ENCODE measurements at regions not wholly inside any gene's neighbourhood (a gene's known extent, or its start where the extent isn't known, plus 50 kb on each side); places are given as distances from the start of the nearest gene placed in this dataset.
"Not testable (repeated sequence)": the region's sequence is repeated elsewhere in the genome, so short reads cannot be mapped to it uniquely, and the experiment has no call there.

DNA sequence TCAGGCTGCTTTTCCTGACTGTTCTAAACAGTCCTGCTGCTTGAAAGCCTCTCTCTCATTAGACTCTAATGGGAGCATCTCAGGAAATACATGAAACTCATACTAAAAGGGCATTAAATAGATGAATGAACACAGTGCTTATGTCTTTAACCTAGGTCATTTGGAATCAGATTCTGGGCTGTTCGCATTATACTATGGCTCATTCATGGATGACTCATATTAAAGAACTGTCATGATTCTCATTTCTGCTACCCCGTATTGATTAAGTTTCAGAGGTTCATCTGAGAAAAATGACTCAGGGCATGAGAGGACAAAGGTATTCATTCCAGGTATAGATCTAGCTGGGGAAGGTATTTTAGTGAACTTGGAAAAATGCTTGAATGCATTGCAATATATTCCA lies 335.5 kb downstream of the GJA1 start:
- no peak overlapping the region for H3K4me3 ChIP-seq (ENCODE audit: low read depth in 1 of 2, low read length in 2 of 2)
- H3K4me1 ChIP-seq (ENCODE audit: insufficient read depth, low read length) = peaks cover 4% of the 10 kb centered on the region
- no peaks in the 10 kb centered on the region for H3K9me3 ChIP-seq (ENCODE audit: low read length)
- H3K9ac ChIP-seq (ENCODE audit: low read length) = no peak overlapping the region
- no peak overlapping the region for H3K27ac ChIP-seq (ENCODE audit: low read depth, low read length)
- no peaks in the 10 kb centered on the region for H3K36me3 ChIP-seq (ENCODE audit: insufficient read depth, low read length)
- no peaks in the 10 kb centered on the region for H3K27me3 ChIP-seq (ENCODE audit: control insufficient read depth in 1 of 2, insufficient read depth in 2 of 2, low read length in 2 of 2)

- peaks cover 4% of the 10 kb centered on the region for H3K4me1 ChIP-seq (ENCODE audit: insufficient read depth, low read length)
- no peak overlapping the region for H3K9ac ChIP-seq (ENCODE audit: low read length)
- H3K27me3 ChIP-seq (ENCODE audit: control insufficient read depth in 1 of 2, insufficient read depth in 2 of 2, low read length in 2 of 2) = no peaks in the 10 kb centered on the region
- H3K4me3 ChIP-seq (ENCODE audit: low read depth in 1 of 2, low read length in 2 of 2) = no peak overlapping the region
- H3K9me3 ChIP-seq (ENCODE audit: low read length) = no peaks in the 10 kb centered on the region
- no peaks in the 10 kb centered on the region for H3K36me3 ChIP-seq (ENCODE audit: insufficient read depth, low read length)
- no peak overlapping the region for H3K27ac ChIP-seq (ENCODE audit: low read depth, low read length)
These were observed 336.7 kb downstream of the GJA1 start for GRCh38 chr6:121771937-121772720.

DNA sequence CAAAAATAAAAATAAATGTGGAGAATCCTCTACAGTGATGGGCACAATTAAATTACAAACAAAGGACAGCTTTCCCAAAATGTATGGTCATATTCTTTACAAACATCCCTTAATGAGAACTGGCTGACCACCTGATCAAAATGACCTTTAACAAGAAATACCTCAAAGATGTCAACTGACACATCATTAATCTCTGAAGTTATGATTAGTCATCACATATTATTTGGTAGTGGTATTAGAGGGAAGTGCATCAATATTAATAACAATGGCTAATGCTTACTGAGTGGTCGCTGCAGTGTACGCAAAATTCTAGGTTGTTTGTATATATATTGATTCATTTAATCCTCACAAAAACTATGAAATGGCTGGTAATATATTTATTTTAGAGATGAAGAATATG lies 340.6 kb downstream of the GJA1 start:
- Histone ChIP-seq H3K36me3 (ENCODE audit: insufficient read depth, low read length) (no peaks in the 10 kb centered on the region), H3K4me3 (ENCODE audit: low read depth in 1 of 2, low read length in 2 of 2) (no peak overlapping the region), H3K9me3 (ENCODE audit: low read length) (no peaks in the 10 kb centered on the region), H3K27me3 (ENCODE audit: control insufficient read depth in 1 of 2, insufficient read depth in 2 of 2, low read length in 2 of 2) (no peaks in the 10 kb centered on the region), H3K27ac (ENCODE audit: low read depth, low read length) (no peak overlapping the region), H3K4me1 (ENCODE audit: insufficient read depth, low read length) (no peaks in the 10 kb centered on the region), H3K9ac (ENCODE audit: low read length) (no peak overlapping the region)

GRCh38 chr6:121780325-121781321 lies 345.2 kb downstream of the GJA1 start:
- no peak overlapping the region for H3K9ac ChIP-seq (ENCODE audit: low read length)
- H3K27ac ChIP-seq (ENCODE audit: low read depth, low read length) = no peak overlapping the region
- no peak overlapping the region for H3K4me3 ChIP-seq (ENCODE audit: low read depth in 1 of 2, low read length in 2 of 2)

GRCh38 chr6:121791396-121792315 lies 356.2 kb downstream of the GJA1 start:
- Histone ChIP-seq H3K27ac (ENCODE audit: low read depth, low read length) (no peak overlapping the region), H3K4me1 (ENCODE audit: insufficient read depth, low read length) (no peaks in the 10 kb centered on the region), H3K36me3 (ENCODE audit: insufficient read depth, low read length) (no peaks in the 10 kb centered on the region), H3K27me3 (ENCODE audit: control insufficient read depth in 1 of 2, insufficient read depth in 2 of 2, low read length in 2 of 2) (no peaks in the 10 kb centered on the region), H3K9ac (ENCODE audit: low read length) (no peak overlapping the region), H3K9me3 (ENCODE audit: low read length) (no peaks in the 10 kb centered on the region), H3K4me3 (ENCODE audit: low read depth in 1 of 2, low read length in 2 of 2) (no peak overlapping the region)

More at GRCh38 chr6:121780325-121781321, 345.2 kb downstream of the GJA1 start:
- Histone ChIP-seq H3K27me3 (ENCODE audit: control insufficient read depth in 1 of 2, insufficient read depth in 2 of 2, low read length in 2 of 2) (no peaks in the 10 kb centered on the region), H3K36me3 (ENCODE audit: insufficient read depth, low read length) (no peaks in the 10 kb centered on the region), H3K9me3 (ENCODE audit: low read length) (no peaks in the 10 kb centered on the region), H3K4me1 (ENCODE audit: insufficient read depth, low read length) (no peaks in the 10 kb centered on the region)

GRCh38 chr6:121794630-121795029 lies 359.2 kb downstream of the GJA1 start:
- Histone ChIP-seq H3K27ac (ENCODE audit: low read depth, low read length) (no peak overlapping the region), H3K4me3 (ENCODE audit: low read depth in 1 of 2, low read length in 2 of 2) (no peak overlapping the region), H3K27me3 (ENCODE audit: control insufficient read depth in 1 of 2, insufficient read depth in 2 of 2, low read length in 2 of 2) (no peaks in the 10 kb centered on the region), H3K9ac (ENCODE audit: low read length) (no peak overlapping the region), H3K36me3 (ENCODE audit: insufficient read depth, low read length) (no peaks in the 10 kb centered on the region), H3K4me1 (ENCODE audit: insufficient read depth, low read length) (no peaks in the 10 kb centered on the region), H3K9me3 (ENCODE audit: low read length) (no peaks in the 10 kb centered on the region)

DNA sequence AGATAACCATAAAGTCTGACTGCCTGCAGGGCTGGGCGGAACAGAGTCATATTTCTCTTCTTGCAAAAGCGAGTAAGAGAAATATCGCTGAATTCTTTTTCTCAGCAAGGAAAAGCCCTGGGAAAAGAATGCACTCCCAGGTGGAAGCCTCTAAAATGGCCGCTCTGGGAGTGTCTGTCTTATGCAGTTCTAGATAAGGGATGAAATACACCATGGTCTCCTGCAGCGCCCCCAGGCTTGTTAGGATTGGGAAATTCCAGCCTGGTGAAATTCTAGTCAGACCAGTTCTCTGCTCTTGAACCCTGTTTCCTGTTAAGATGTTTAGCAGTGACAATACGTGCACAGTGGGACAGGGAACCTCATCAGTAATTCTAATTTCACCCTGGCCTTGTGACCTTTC lies 362.2 kb downstream of the GJA1 start:
- not testable (repeated sequence) for H3K27me3 ChIP-seq (ENCODE audit: control insufficient read depth in 1 of 2, insufficient read depth in 2 of 2, low read length in 2 of 2); H3K36me3 ChIP-seq (ENCODE audit: insufficient read depth, low read length); H3K4me1 ChIP-seq (ENCODE audit: insufficient read depth, low read length); H3K4me3 ChIP-seq (ENCODE audit: low read depth in 1 of 2, low read length in 2 of 2); H3K27ac ChIP-seq (ENCODE audit: low read depth, low read length); H3K9ac ChIP-seq (ENCODE audit: low read length); H3K9me3 ChIP-seq (ENCODE audit: low read length)

DNA sequence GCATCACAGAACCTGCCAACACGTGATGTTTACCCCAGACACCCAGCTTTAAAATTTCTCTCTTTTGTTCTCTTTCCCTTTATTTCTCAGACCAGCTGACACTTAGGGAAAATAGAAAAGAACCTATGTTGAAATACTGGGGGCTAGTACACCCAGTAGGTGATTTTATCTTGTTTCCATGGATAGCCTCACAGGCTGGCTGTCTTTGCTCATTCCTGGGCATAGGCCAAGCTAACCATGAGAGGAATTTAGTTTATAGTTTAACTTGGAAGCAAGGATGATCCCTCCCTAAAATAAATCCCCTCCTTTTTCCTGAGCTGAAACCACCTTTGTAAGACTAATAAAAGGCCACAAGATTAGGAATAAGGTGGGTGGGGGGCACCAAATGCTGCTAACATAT lies 362.7 kb downstream of the GJA1 start:
- not testable (repeated sequence) for H3K27me3 ChIP-seq (ENCODE audit: control insufficient read depth in 1 of 2, insufficient read depth in 2 of 2, low read length in 2 of 2); H3K4me3 ChIP-seq (ENCODE audit: low read depth in 1 of 2, low read length in 2 of 2); H3K9me3 ChIP-seq (ENCODE audit: low read length); H3K36me3 ChIP-seq (ENCODE audit: insufficient read depth, low read length); H3K27ac ChIP-seq (ENCODE audit: low read depth, low read length); H3K9ac ChIP-seq (ENCODE audit: low read length); H3K4me1 ChIP-seq (ENCODE audit: insufficient read depth, low read length)

GRCh38 chr6:121799574-121799973 lies 364.1 kb downstream of the GJA1 start:
- Histone ChIP-seq H3K36me3 (ENCODE audit: insufficient read depth, low read length) (no peaks in the 10 kb centered on the region), H3K27me3 (ENCODE audit: control insufficient read depth in 1 of 2, insufficient read depth in 2 of 2, low read length in 2 of 2) (no peaks in the 10 kb centered on the region), H3K4me1 (ENCODE audit: insufficient read depth, low read length) (no peaks in the 10 kb centered on the region), H3K4me3 (ENCODE audit: low read depth in 1 of 2, low read length in 2 of 2) (no peak overlapping the region), H3K9ac (ENCODE audit: low read length) (no peak overlapping the region), H3K27ac (ENCODE audit: low read depth, low read length) (no peak overlapping the region), H3K9me3 (ENCODE audit: low read length) (no peaks in the 10 kb centered on the region)

DNA sequence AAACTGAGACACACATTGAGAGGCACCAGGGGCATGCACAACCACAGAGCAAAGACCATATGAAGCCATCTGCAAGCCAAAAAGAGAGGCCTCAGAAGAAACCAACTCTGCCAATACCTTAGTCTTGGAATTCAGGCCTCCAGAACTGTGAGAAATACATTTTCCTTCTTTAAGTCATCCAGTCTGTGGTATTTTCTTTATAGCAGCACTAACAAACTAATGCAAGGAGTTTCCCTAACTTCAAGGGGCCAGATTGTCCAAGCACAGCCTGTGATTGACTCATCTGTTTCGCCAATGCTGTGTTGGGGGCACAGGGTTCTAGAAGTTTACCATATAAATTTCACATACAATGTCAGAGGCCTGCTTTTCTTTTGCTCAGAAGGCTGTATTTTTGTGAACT lies 364.6 kb downstream of the GJA1 start:
- Histone ChIP-seq H3K27me3 (ENCODE audit: control insufficient read depth in 1 of 2, insufficient read depth in 2 of 2, low read length in 2 of 2) (no peaks in the 10 kb centered on the region), H3K9me3 (ENCODE audit: low read length) (no peaks in the 10 kb centered on the region), H3K27ac (ENCODE audit: low read depth, low read length) (no peak overlapping the region), H3K4me1 (ENCODE audit: insufficient read depth, low read length) (no peaks in the 10 kb centered on the region), H3K9ac (ENCODE audit: low read length) (no peak overlapping the region), H3K36me3 (ENCODE audit: insufficient read depth, low read length) (no peaks in the 10 kb centered on the region), H3K4me3 (ENCODE audit: low read depth in 1 of 2, low read length in 2 of 2) (no peak overlapping the region)

GRCh38 chr6:121806116-121806515 lies 370.7 kb downstream of the GJA1 start:
- H3K4me3 ChIP-seq (ENCODE audit: low read depth in 1 of 2, low read length in 2 of 2) = no peak overlapping the region

More at GRCh38 chr6:121806116-121806515, 370.7 kb downstream of the GJA1 start:
- H3K9ac ChIP-seq (ENCODE audit: low read length) = no peak overlapping the region
- no peaks in the 10 kb centered on the region for H3K4me1 ChIP-seq (ENCODE audit: insufficient read depth, low read length)
- no peaks in the 10 kb centered on the region for H3K27me3 ChIP-seq (ENCODE audit: control insufficient read depth in 1 of 2, insufficient read depth in 2 of 2, low read length in 2 of 2)
- no peak overlapping the region for H3K27ac ChIP-seq (ENCODE audit: low read depth, low read length)
- H3K36me3 ChIP-seq (ENCODE audit: insufficient read depth, low read length) = no peaks in the 10 kb centered on the region
- no peaks in the 10 kb centered on the region for H3K9me3 ChIP-seq (ENCODE audit: low read length)

All from muscle layer of colon (tissue), 2 donors.